Liver (tissue), 8 donors: ENCODE measurements at regions not wholly inside any gene's neighbourhood (a gene's known extent, or its start where the extent isn't known, plus 50 kb on each side); places are given as distances from the start of the nearest gene placed in this dataset.

Source experiments
- DNase-seq: peaks from one replicate; pipeline ENCODE4 v3.0.0-alpha.2; 2017; ENCODE audit warnings: low spot score
- H3K27ac ChIP-seq, 2 donors: one replicate each; pipeline ENCODE4 v1.7.0; 2013; ENCODE audit warnings: inconsistent platforms in 2 of 2, low read length in 2 of 2, control low read depth in 1 of 2, low read depth in 1 of 2, mild to moderate bottlenecking in 1 of 2
- H3K27me3 ChIP-seq, 4 donors: one replicate each; pipeline versions ENCODE4 v1.6.1 to v1.7.0; 2013; ENCODE audit warnings: low read length in 3 of 4, inconsistent platforms in 1 of 4, mild to moderate bottlenecking in 1 of 4, moderate library complexity in 1 of 4; ENCODE audit not compliant: control insufficient read depth in 4 of 4, insufficient read depth in 4 of 4
- H3K36me3 ChIP-seq, 4 donors: one replicate each; pipeline versions ENCODE4 v1.6.1 to v1.7.0; 2013; ENCODE audit warnings: low read length in 3 of 4, mild to moderate bottlenecking in 3 of 4, low read depth in 1 of 4, moderate library complexity in 1 of 4; ENCODE audit not compliant: control insufficient read depth in 4 of 4, insufficient read depth in 3 of 4
- H3K4me1 ChIP-seq, 4 donors: one replicate each; pipeline versions ENCODE4 v1.6.1 to v1.7.0; 2013; ENCODE audit warnings: low read length in 3 of 4, mild to moderate bottlenecking in 3 of 4, moderate library complexity in 1 of 4; ENCODE audit not compliant: control insufficient read depth in 4 of 4, insufficient read depth in 4 of 4
- H3K4me3 ChIP-seq, 3 donors: one replicate each; pipeline versions ENCODE4 v1.6.1 to v1.7.0; 2013; ENCODE audit warnings: low read length in 3 of 3, control low read depth in 1 of 3, low read depth in 1 of 3, mild to moderate bottlenecking in 1 of 3
- H3K9ac ChIP-seq, 2 donors: one replicate each; pipeline ENCODE4 v1.7.0; 2013; ENCODE audit warnings: low read length in 2 of 2, mild to moderate bottlenecking in 2 of 2, moderate library complexity in 2 of 2, control low read depth in 1 of 2, low read depth in 1 of 2
- H3K9me3 ChIP-seq, 4 donors: one replicate each; pipeline versions ENCODE4 v1.6.1 to v1.7.0; 2013; ENCODE audit warnings: low read length in 3 of 4; ENCODE audit not compliant: control insufficient read depth in 4 of 4
- ATF3 ChIP-seq: IDR thresholded peaks from 2 replicates; pipeline ENCODE4 v1.6.1; 2016; ENCODE audit warnings: antibody characterized with exemption
- CTCF ChIP-seq: fragments of 150-350 bp; IDR thresholded peaks from 2 replicates; pipeline ENCODE4 v1.5.1; 2017; ENCODE audit warnings: improper control_type of control experiment, low read depth, low read length; ENCODE audit not compliant: missing input control
- EGR1 ChIP-seq, 2 donors: IDR thresholded peaks; 2 replicates each; pipeline ENCODE4 v1.6.1; 2016 to 2018; ENCODE audit warnings: antibody characterized with exemption in 2 of 2, low read depth in 2 of 2
- FOXA1 ChIP-seq: IDR thresholded peaks from 2 replicates; pipeline ENCODE4 v1.6.1; 2016; ENCODE audit warnings: antibody characterized with exemption
- FOXA2 ChIP-seq: IDR thresholded peaks from 2 replicates; pipeline ENCODE4 v1.6.1; 2016; ENCODE audit warnings: antibody characterized with exemption
- GABPA ChIP-seq, 2 donors: IDR thresholded peaks in 1 of 2; conservative IDR thresholded peaks in 1 of 2; 2 replicates each; pipeline ENCODE4 v1.6.1; 2016; ENCODE audit warnings: antibody characterized with exemption in 2 of 2, mild to moderate bottlenecking in 1 of 2, moderate library complexity in 1 of 2
- HNF4A ChIP-seq, 2 donors: conservative IDR thresholded peaks; 2 replicates each; pipeline ENCODE4 v1.6.1; 2016; ENCODE audit warnings: antibody characterized with exemption in 2 of 2, mild to moderate bottlenecking in 2 of 2
- HNF4G ChIP-seq: IDR thresholded peaks from 2 replicates; pipeline ENCODE4 v1.6.1; 2016; ENCODE audit warnings: antibody characterized with exemption
- JUND ChIP-seq, 2 donors: IDR thresholded peaks; 2 replicates each; pipeline ENCODE4 v1.6.1; 2016; ENCODE audit warnings: antibody characterized with exemption in 2 of 2
- MAX ChIP-seq: IDR thresholded peaks from 2 replicates; pipeline ENCODE4 v1.6.1; 2016; ENCODE audit warnings: antibody characterized with exemption
- NR2F2 ChIP-seq: IDR thresholded peaks from 2 replicates; pipeline ENCODE4 v1.6.1; 2016; ENCODE audit warnings: antibody characterized with exemption
- RAD21 ChIP-seq, 2 donors: IDR thresholded peaks; 2 replicates each; pipeline ENCODE4 v1.6.1; 2016; ENCODE audit warnings: antibody characterized with exemption in 2 of 2, mild to moderate bottlenecking in 2 of 2
- REST ChIP-seq: IDR thresholded peaks from 2 replicates; pipeline ENCODE4 v1.6.1; 2016; ENCODE audit warnings: antibody characterized with exemption, mild to moderate bottlenecking
- RXRA ChIP-seq, 2 donors: IDR thresholded peaks; 2 replicates each; pipeline ENCODE4 v1.6.1; 2017 to 2018; ENCODE audit warnings: antibody characterized with exemption in 2 of 2, mild to moderate bottlenecking in 1 of 2
- TAF1 ChIP-seq: conservative IDR thresholded peaks from 2 replicates; pipeline ENCODE4 v1.6.1; 2016; ENCODE audit warnings: antibody characterized with exemption, mild to moderate bottlenecking
- YY1 ChIP-seq: IDR thresholded peaks from 2 replicates; pipeline ENCODE4 v1.6.1; 2016; ENCODE audit warnings: antibody characterized with exemption, mild to moderate bottlenecking
- ZBTB33 ChIP-seq: IDR thresholded peaks from 2 replicates; pipeline ENCODE4 v1.6.1; 2016; ENCODE audit warnings: antibody characterized with exemption
- WGBS: extraction: QIAGEN DNeasy Blood & Tissue Kit; methylation state at CpG from one replicate; pipeline ENCODE4 v1.1.7; 2013; 5-methylcytosine and 5-hydroxymethylcytosine counted together
- donor health status: healthy.
- donor health status: healthy.
- donor health status: healthy.
- donor health status: healthy.
- donor health status: healthy.

GRCh38 chr6:143569040-143569439 lies 57.5 kb upstream of the FUCA2 start:
- no peak overlapping the region for H3K27ac ChIP-seq
- H3K9me3 ChIP-seq, result no peaks in the 10 kb centered on the region
- H3K4me3 ChIP-seq, result no peak overlapping the region
- DNase-seq, result no peak
- WGBS, result 89% methylated on average over 4 of the region's 4 CpGs
- no peaks in the 10 kb centered on the region for H3K4me1 ChIP-seq
- no peaks in the 10 kb centered on the region for H3K27me3 ChIP-seq
- no peaks in the 10 kb centered on the region for H3K36me3 ChIP-seq
- TF ChIP-seq FOXA1 (no peak), MAX (no peak), HNF4A (conservative IDR thresholded peaks at IDR 0.05) (no peak), TAF1 (no peak), NR2F2 (no peak), GABPA (IDR thresholded peaks at IDR 0.05 in 1 of 2, conservative IDR thresholded peaks at IDR 0.05 in 1 of 2) (no peak), HNF4G (no peak), RXRA (IDR thresholded peaks at IDR 0.05) (no peak), REST (no peak), CTCF (no peak), RAD21 (IDR thresholded peaks at IDR 0.05) (no peak)
- no peak overlapping the region for H3K9ac ChIP-seq

- no peak overlapping the region for H3K27ac ChIP-seq
- DNase-seq, result no peak
Measured at GRCh38 chr6:143564484-143565017, 53.0 kb upstream of the FUCA2 start.

More at GRCh38 chr6:143564484-143565017, 53.0 kb upstream of the FUCA2 start:
- 91% methylated on average over 6 of the region's 6 CpGs for WGBS
- TF ChIP-seq FOXA2, result no peak
- no peak for TF ChIP-seq YY1
- TF ChIP-seq ZBTB33, result no peak
- no peak for TF ChIP-seq CTCF
- TF ChIP-seq ATF3, result no peak
- TF ChIP-seq RAD21 (IDR thresholded peaks at IDR 0.05), result no peak
- TF ChIP-seq HNF4G, result no peak
- no peak for TF ChIP-seq NR2F2
- TF ChIP-seq JUND (IDR thresholded peaks at IDR 0.05), result no peak
- TF ChIP-seq EGR1 (IDR thresholded peaks at IDR 0.05; ENCODE audit: low read depth in 2 of 2), result no peak
- no peaks in the 10 kb centered on the region for H3K9me3 ChIP-seq
- no peaks in the 10 kb centered on the region for H3K36me3 ChIP-seq
- no peaks in the 10 kb centered on the region for H3K27me3 ChIP-seq
- no peak overlapping the region for H3K9ac ChIP-seq
- no peak overlapping the region for H3K4me3 ChIP-seq
- H3K4me1 ChIP-seq, result no peaks in the 10 kb centered on the region
